Bronchial epithelial cell (primary cell): ENCODE measurements at regions not wholly inside any gene's neighbourhood (a gene's known extent, or its start where the extent isn't known, plus 50 kb on each side); places are given as distances from the start of the nearest gene placed in this dataset.

Experiments
- DNase-seq: peaks from one replicate; pipeline ENCODE4 v3.0.0-alpha.2; 2010; ENCODE audit warnings: low read depth
- FAIRE-seq: peaks from 2 replicates; lab custom pipeline; 2011; peaks lifted over from hg19 to GRCh38; lab: Jason Lieb, UNC
- H3K27me3 ChIP-seq: 2 replicates; pipeline ENCODE4 v1.5.1; 2011; ENCODE audit warnings: low read length; ENCODE audit not compliant: control insufficient read depth, insufficient read depth
- H3K36me3 ChIP-seq: 2 replicates; pipeline ENCODE4 v1.5.1; 2011; ENCODE audit warnings: low read length; ENCODE audit not compliant: control insufficient read depth, insufficient read depth
- H3K4me3 ChIP-seq: 2 replicates; pipeline ENCODE4 v1.5.1; 2011; ENCODE audit warnings: mild to moderate bottlenecking, low read depth, low read length, control low read depth
- CTCF ChIP-seq: IDR thresholded peaks from 2 replicates; pipeline ENCODE4 v1.5.1; 2011; ENCODE audit warnings: mild to moderate bottlenecking, moderate library complexity, low read length, control low read depth, inconsistent platforms; ENCODE audit not compliant: insufficient read depth, severe bottlenecking

GRCh38 chr4:115365185-115365584, 251.8 kb upstream of the NDST4 start:
- FAIRE-seq: no peak
- Histone ChIP-seq H3K36me3 (no peaks in the 10 kb centered on the region), H3K27me3 (no peaks in the 10 kb centered on the region), H3K4me3 (no peak overlapping the region)
- TF ChIP-seq CTCF: no peak
- DNase-seq: no peak

- H3K36me3 ChIP-seq: no peaks in the 10 kb centered on the region
- no peak for TF ChIP-seq CTCF
- DNase-seq (peak; percentile 22), FAIRE-seq (no peak)
- no peak overlapping the region for H3K4me3 ChIP-seq
- no peaks in the 10 kb centered on the region for H3K27me3 ChIP-seq
These were observed 248.4 kb upstream of the NDST4 start for GRCh38 chr4:115361781-115362180.

- FAIRE-seq (no peak), DNase-seq (no peak)
- H3K27me3 ChIP-seq: no peaks in the 10 kb centered on the region
- TF ChIP-seq CTCF: no peak
- H3K36me3 ChIP-seq: no peaks in the 10 kb centered on the region
- no peak overlapping the region for H3K4me3 ChIP-seq
These were observed 247.0 kb upstream of the NDST4 start for GRCh38 chr4:115360431-115360830.

- no peak for TF ChIP-seq CTCF
- FAIRE-seq (no peak), DNase-seq (no peak)
- no peaks in the 10 kb centered on the region for H3K27me3 ChIP-seq
- no peaks in the 10 kb centered on the region for H3K36me3 ChIP-seq
- H3K4me3 ChIP-seq: no peak overlapping the region
These were observed 244.4 kb upstream of the NDST4 start for GRCh38 chr4:115357776-115358175.

GRCh38 chr4:115356176-115356575, 242.8 kb upstream of the NDST4 start:
- TF ChIP-seq CTCF: no peak
- no peak for FAIRE-seq
- DNase-seq: no peak
- Histone ChIP-seq H3K36me3 (no peaks in the 10 kb centered on the region), H3K4me3 (no peak overlapping the region), H3K27me3 (no peaks in the 10 kb centered on the region)

GRCh38 chr4:115355329-115355728, 241.9 kb upstream of the NDST4 start:
- Histone ChIP-seq H3K27me3 (no peaks in the 10 kb centered on the region), H3K4me3 (no peak overlapping the region), H3K36me3 (no peaks in the 10 kb centered on the region)
- DNase-seq (no peak), FAIRE-seq (no peak)
- no peak for TF ChIP-seq CTCF
